Dedifferentiated amniotic fluid mesenchymal stem cell (primary cell): ENCODE measurements at regions not wholly inside any gene's neighbourhood (a gene's known extent, or its start where the extent isn't known, plus 50 kb on each side); places are given as distances from the start of the nearest gene placed in this dataset.

Source experiments
- DNase-seq: peaks from one replicate; pipeline ENCODE4 v3.0.0-alpha.2; 2016; ENCODE audit errors: extremely low spot score

DNA sequence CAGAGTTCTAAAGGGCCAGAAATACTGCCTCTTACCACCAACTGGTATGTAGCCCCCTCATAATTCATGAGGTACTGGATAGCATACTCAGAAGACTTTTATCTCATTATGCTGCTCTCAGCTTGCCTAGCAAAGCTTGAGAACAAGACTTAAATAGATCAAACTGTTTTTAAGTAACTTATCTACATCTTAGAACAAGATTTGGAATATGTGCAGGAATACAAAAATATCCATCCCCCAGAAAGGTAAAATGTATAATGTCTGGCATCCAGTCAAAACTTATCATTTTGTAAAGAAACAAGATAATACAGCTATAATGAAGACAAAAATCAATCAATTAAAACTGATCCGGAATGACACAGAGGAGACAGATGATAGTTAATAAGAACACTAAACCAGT, 400.4 kb upstream of the TGFBR2 start:
- DNase-seq: no peak

GRCh38 chr3:30221619-30222018, 384.8 kb upstream of the TGFBR2 start:
- no peak for DNase-seq

DNA sequence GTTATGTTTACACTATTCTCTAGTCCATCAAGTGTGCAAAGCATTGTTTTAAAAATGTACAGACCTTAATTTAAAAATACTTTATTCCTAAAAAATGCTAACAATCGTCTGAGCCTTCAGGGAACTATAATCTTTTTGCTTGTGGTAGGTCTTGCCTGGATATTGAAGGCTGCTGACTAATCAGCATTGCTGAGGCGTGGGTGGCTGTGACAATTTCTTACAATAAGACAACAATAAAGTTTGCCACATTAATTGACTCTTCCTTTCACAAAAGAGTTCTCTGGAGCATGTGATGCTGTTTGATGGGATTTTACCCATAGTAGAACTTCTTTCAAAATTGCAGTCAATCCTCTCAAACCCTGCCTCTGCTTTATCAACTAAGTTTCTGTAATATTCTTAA, 384.0 kb upstream of the TGFBR2 start:
- DNase-seq: no peak

GRCh38 chr3:30225021-30225420, 381.4 kb upstream of the TGFBR2 start:
- DNase-seq: no peak

DNA sequence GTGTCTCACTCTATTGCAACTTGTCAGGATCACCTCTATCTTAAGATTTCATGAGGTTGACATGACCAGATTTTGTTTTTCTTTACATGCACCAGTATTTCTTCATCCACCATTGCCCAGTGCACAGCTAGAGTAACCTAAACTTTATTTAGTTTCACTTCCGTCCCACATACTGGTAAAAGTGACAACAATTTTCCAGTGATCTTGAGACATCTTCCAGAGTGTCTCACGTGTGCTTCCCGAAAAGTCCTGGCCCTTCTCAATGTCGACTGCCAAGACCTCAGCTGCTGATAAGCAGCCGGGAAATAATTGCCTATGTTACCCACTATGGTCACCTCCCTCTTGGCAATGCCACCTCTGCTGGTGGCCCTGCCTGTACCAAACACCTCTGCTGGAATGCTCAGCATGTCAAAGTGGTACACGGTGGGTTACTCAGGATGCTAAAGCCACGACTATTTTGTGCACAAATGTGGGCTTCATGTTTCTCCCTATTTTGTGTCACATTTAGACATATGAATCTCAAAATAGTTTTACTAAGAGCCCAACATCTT, 379.7 kb upstream of the TGFBR2 start:
- no peak for DNase-seq

DNA sequence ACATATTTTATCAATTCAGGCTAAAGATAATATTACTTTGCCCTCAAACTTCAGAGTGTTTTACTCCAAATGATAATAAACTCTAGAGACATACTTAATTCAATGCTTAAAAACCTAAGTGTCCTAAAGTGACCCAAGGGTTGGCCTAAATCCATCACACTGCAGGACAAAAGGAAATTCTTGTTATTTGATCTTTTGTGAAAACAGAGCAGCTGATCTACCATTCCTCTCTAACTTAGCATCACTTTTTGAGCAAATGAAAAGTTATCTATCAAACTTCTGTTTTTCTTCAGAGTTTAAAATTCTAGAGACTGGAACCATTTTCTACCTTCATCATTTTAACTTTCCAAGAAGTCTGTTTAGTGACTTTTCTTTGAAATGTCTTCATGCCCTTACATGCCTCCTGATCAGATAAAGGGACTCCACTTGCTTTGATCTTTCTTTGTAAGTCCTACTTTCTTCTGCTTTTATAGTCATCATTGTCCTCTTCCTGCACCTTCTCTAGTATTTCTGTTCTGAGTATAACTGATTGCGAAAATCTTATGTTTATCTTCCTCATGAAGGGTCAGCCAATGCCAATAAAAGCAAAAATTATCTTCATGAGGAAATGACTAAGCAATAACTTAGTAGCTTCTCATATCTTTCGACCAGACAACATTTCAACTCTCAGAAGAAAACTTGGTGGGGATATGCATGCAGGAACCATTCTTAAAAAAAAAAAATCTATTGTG, 378.7 kb upstream of the TGFBR2 start:
- DNase-seq: peak; percentile 60

DNA sequence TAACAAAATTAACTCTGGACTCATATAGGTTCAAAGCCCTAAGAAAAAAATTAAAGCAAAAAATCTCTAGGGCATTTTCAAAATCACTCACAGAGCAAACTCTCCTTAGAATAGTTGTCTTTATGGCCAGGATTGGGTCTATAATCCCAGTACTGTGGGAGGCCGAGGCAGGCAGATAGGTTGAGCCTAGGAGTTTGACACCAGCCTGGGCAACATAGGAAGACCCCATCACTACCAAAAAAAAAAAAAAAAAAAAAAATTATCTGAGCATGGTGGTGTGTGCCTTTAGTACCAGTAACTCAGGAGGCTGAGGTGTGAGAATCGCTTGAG, 378.1 kb upstream of the TGFBR2 start:
- no peak for DNase-seq

- peak; percentile 53 for DNase-seq
Measured at GRCh38 chr3:30231277-30232141, 374.9 kb upstream of the TGFBR2 start.

- no peak for DNase-seq
Measured at GRCh38 chr3:30232142-30232541, 374.3 kb upstream of the TGFBR2 start.

DNA sequence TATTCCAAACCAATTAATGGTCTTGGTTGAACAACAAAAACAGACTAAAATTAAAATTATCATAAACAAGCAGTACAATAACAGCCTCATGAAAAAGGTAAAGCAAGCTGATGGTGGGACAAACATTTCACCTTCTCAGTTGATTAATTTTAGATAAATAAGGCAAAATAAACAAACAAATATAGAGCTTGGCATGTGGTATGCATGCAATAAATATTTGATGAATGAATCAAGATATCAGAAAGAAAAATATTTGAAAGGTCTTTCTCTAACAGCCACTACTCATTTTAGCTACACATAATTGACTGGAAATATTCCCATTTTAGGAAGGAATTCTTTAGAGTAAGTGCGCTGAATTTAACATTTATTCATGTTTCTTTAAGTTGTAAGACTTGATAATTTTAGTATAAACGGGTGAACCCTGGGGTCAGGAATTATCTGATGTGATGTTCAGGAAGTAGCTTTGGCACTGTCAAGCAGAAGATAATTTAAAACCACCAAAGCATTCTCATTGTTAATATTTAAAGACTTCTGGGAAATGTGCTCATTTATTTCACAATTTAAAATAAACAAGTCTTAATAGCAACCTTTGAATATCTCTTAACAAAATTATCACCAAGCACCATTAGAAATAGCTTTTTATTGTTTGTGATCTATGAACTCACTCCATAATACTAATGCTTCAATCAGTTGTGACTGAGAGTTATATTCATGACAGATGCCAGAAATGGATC, 372.3 kb upstream of the TGFBR2 start:
- no peak for DNase-seq

DNA sequence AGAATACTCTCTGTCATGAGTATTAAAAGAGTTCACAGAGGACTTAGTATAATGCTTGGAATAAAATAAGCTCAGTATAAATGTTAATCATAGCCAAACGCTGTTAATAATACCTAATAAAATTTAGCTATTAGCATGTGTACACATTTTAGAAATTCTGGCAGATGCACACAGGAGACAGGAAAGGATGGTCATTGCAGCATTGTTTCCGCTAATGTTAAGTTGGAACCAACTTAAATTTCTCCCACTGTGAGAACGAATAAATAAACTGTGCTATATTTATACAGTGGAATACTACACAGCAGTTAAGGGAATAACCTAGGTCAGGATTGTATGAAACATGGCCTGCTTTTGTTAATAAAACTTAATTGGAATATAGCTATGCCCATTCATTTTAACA, 370.4 kb upstream of the TGFBR2 start:
- no peak for DNase-seq

DNA sequence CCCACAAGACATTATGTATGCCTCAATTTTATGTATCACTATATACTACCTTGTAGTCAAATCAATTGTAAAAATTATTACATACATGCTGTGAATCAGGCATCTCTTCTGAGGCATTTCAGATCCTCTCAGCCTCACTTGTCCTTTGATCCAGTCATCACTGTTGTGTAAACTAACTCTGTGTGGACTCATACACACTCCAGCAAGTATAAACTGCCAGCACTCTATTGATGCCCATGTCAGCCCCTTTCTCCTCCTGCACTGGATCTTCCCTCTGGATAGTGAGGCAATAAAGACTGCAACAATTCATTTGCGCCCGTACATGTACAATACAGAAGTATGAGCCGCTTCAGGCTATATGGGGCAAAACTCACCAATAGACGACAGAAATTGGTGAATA, 364.7 kb upstream of the TGFBR2 start:
- DNase-seq: no peak

DNA sequence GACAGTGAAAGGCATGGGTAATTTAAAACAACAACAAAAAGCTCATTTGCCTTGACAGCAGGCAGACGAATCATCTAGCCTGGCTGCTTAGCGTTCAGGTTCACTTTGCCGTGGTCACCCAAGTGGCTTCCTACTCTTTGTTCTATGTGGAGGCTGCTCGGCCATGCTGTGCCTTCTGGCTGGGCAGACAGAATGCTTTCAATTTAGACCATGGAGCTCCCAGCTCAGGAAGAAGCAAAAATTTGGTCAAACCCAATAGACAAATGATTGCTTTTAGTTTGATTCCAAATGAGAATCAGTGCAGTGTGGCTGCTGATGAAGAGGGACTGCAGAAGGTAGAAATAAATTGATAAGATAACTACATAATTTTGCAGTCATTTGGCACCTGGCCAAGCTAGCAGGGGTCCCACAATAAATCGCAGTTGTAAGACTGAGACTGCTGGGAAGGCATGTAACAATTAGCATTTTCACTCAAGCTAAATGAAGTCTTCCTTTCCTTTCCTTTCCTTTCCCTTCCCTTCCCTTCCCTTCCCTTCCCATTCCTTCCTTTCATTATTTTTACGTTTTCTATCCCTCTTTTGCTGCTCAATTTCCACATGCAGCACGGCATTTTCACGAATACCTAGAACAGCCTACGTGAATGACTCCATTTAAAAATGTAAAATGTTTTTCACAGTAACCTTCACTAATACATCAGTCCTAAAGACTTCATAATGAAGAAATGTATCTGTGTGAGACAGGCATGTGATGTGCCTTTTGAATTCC, 360.4 kb upstream of the TGFBR2 start:
- DNase-seq: no peak

DNA sequence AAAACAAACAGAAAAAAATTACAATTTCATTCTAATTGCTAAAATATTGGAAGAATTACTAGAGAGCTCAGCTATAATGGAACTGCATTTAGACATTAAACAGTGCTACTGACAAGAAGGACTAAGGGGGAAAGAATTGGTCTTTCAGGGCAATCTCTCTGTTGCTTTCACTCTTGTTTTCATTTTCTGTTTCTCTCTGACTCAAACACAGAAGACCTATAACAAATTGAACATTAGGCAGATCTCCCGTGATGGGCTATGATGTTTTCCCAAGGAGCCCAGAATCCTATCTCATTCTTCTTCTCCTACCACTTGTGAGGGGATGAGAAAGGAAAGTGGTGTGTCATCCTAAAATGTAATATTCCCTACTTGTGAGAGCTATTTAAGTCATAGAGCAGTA, 358.0 kb upstream of the TGFBR2 start:
- DNase-seq: no peak

DNA sequence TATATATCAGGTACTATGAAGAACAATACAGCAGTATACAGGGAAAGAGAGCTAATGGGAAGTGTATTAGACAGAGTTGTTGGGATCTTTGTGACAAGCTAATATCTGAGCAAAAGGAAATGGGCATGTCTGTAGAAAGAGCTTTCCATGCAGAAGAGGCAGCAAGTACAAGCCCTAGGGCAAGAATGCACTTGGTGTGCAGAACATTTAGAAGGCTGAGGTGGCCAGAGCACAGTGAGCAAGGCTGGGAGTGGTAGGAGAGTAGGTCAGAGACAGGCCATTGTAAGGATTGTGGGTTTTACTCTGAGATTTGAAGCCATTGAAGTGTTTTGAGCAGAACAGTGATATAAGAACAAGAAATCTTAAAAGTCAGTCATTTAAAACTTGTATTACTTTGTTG, 353.9 kb upstream of the TGFBR2 start:
- DNase-seq: no peak

- no peak for DNase-seq
Measured at GRCh38 chr3:30253832-30254231, 352.6 kb upstream of the TGFBR2 start.

DNA sequence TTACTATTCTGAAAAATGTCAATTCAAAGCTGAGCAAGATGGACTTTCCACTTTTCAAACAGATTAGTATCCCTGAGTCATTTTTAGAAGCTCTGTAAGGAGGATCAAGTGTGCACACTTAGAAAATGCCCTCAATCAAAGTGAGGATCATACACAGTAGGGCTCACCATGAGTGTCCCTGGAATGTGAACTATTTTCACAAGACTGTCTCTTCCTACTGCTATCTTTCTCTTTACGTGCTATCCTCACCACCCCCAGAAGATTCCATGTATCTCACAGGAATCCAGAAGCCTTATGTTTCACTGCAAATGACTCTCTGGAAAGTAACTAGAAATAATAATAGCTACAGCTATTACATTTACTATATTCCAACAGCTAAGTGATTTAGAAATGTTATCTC, 349.9 kb upstream of the TGFBR2 start:
- DNase-seq: no peak

- DNase-seq: no peak
Measured at GRCh38 chr3:30258426-30259392, 347.7 kb upstream of the TGFBR2 start.

- no peak for DNase-seq
Measured at GRCh38 chr3:30259730-30260129, 346.7 kb upstream of the TGFBR2 start.

- DNase-seq: no peak
Measured at GRCh38 chr3:30260762-30261161, 345.6 kb upstream of the TGFBR2 start.
